Astrocyte (in vitro differentiated cells and primary cell): ENCODE measurements at regions not wholly inside any gene's neighbourhood (a gene's known extent, or its start where the extent isn't known, plus 50 kb on each side); places are given as distances from the start of the nearest gene placed in this dataset.

Experiments used
- DNase-seq: peaks from one replicate; pipeline ENCODE4 v3.0.0-alpha.2; 2010; ENCODE audit warnings: low read depth
- FAIRE-seq: peaks from 2 replicates; lab custom pipeline; 2011; peaks lifted over from hg19 to GRCh38; lab: Jason Lieb, UNC
- H2AFZ ChIP-seq: 2 replicates; pipeline ENCODE4 v1.6.0; 2012; ENCODE audit warnings: low read depth, low read length, inconsistent platforms
- H3K27ac ChIP-seq: 2 replicates; pipeline ENCODE4 v1.5.1; 2011; ENCODE audit warnings: low read depth, low read length, inconsistent platforms
- H3K27me3 ChIP-seq: 2 replicates; pipeline ENCODE4 v1.6.0; 2011; ENCODE audit warnings: low read length, inconsistent platforms; ENCODE audit not compliant: insufficient read depth
- H3K36me3 ChIP-seq: 2 replicates; pipeline ENCODE4 v1.5.1; 2011; ENCODE audit warnings: low read length, inconsistent platforms; ENCODE audit not compliant: insufficient read depth
- H3K4me1 ChIP-seq: 2 replicates; pipeline ENCODE4 v1.5.1; 2011; ENCODE audit warnings: low read length, inconsistent platforms; ENCODE audit not compliant: insufficient read depth
- H3K4me2 ChIP-seq: 2 replicates; pipeline ENCODE4 v1.6.0; 2012; ENCODE audit warnings: low read length, inconsistent platforms
- H3K4me3 ChIP-seq: 2 replicates; pipeline ENCODE4 v1.5.1; 2011; ENCODE audit warnings: low read depth, mild to moderate bottlenecking, low read length, inconsistent platforms; ENCODE audit not compliant: insufficient read depth
- H3K79me2 ChIP-seq: 2 replicates; pipeline ENCODE4 v1.6.0; 2012; ENCODE audit warnings: mild to moderate bottlenecking, low read length, inconsistent platforms; ENCODE audit not compliant: insufficient read depth
- H3K9ac ChIP-seq: 2 replicates; pipeline ENCODE4 v1.6.0; 2012; ENCODE audit warnings: mild to moderate bottlenecking, low read length, inconsistent platforms
- H3K9me3 ChIP-seq: 2 replicates; pipeline ENCODE4 v1.5.1; 2012; ENCODE audit warnings: low read depth, mild to moderate bottlenecking, low read length, inconsistent platforms; ENCODE audit not compliant: insufficient read depth
- H4K20me1 ChIP-seq: 2 replicates; pipeline ENCODE4 v1.6.0; 2012; ENCODE audit warnings: low read length, inconsistent platforms; ENCODE audit not compliant: insufficient read depth
- H3K27ac Mint-ChIP-seq: one replicate; pipeline ENCODE4 v1.8.0; 2021; ENCODE audit warnings: mild to moderate bottlenecking, mixed read lengths; ENCODE audit not compliant: unreplicated experiment
- H3K27me3 Mint-ChIP-seq: one replicate; pipeline ENCODE4 v1.8.0; 2021; ENCODE audit warnings: low read depth, mixed read lengths; ENCODE audit not compliant: unreplicated experiment
- H3K36me3 Mint-ChIP-seq: one replicate; pipeline ENCODE4 v1.8.0; 2021; ENCODE audit warnings: low read depth, mixed read lengths; ENCODE audit not compliant: unreplicated experiment
- H3K4me1 Mint-ChIP-seq: one replicate; pipeline ENCODE4 v1.8.0; 2021; ENCODE audit warnings: low read depth, mixed read lengths; ENCODE audit not compliant: unreplicated experiment
- H3K4me3 Mint-ChIP-seq: one replicate; pipeline ENCODE4 v1.8.0; 2021; ENCODE audit warnings: mild to moderate bottlenecking, moderate library complexity, mixed read lengths; ENCODE audit not compliant: unreplicated experiment
- H3K9me3 Mint-ChIP-seq: one replicate; pipeline ENCODE4 v1.8.0; 2021; ENCODE audit warnings: mild to moderate bottlenecking, mixed read lengths; ENCODE audit not compliant: unreplicated experiment
- CTCF ChIP-seq: IDR thresholded peaks from 2 replicates; pipeline ENCODE4 v1.5.1; 2011; ENCODE audit warnings: low read depth, mild to moderate bottlenecking, inconsistent platforms, low read length, moderate library complexity; ENCODE audit not compliant: insufficient read depth
- EZH2 ChIP-seq: IDR thresholded peaks from 2 replicates; pipeline ENCODE4 v1.6.1; 2012; ENCODE audit warnings: mild to moderate bottlenecking, low read length, inconsistent platforms; ENCODE audit not compliant: insufficient read depth

GRCh38 chr22:22764085-22764484, 119.7 kb downstream of the GGTLC2 start:
- no peak for TF ChIP-seq CTCF
- DNase-seq, result no peak
- no peak for FAIRE-seq
- no peaks in the 10 kb centered on the region for H3K36me3 ChIP-seq
- H3K4me1 ChIP-seq, result no peaks in the 10 kb centered on the region
- Mint-ChIP-seq H3K36me3 (no peaks in the 10 kb centered on the region), H3K9me3 (peaks cover 2% of the 10 kb centered on the region), H3K27ac (no peak overlapping the region), H3K4me1 (no peaks in the 10 kb centered on the region), H3K27me3 (peaks cover 57% of the 10 kb centered on the region), H3K4me3 (no peak overlapping the region)
- no peaks in the 10 kb centered on the region for H3K9me3 ChIP-seq
- no peaks in the 10 kb centered on the region for H3K79me2 ChIP-seq
- H3K27ac ChIP-seq, result no peak overlapping the region
- H2AFZ ChIP-seq, result no peak overlapping the region
- no peaks in the 10 kb centered on the region for H4K20me1 ChIP-seq
- H3K9ac ChIP-seq, result no peak overlapping the region
- H3K27me3 ChIP-seq, result peaks cover 5% of the 10 kb centered on the region
- no peak overlapping the region for H3K4me2 ChIP-seq
- no peak overlapping the region for H3K4me3 ChIP-seq

- no peaks in the 10 kb centered on the region for H4K20me1 ChIP-seq
- no peak overlapping the region for H3K4me3 ChIP-seq
- no peak overlapping the region for H3K9ac ChIP-seq
- H3K27ac ChIP-seq, result no peak overlapping the region
- H3K79me2 ChIP-seq, result no peaks in the 10 kb centered on the region
- no peaks in the 10 kb centered on the region for H3K36me3 ChIP-seq
- H3K9me3 ChIP-seq, result no peaks in the 10 kb centered on the region
- no peaks in the 10 kb centered on the region for H3K4me1 ChIP-seq
- Mint-ChIP-seq H3K9me3 (peaks cover 2% of the 10 kb centered on the region), H3K4me3 (no peak overlapping the region), H3K36me3 (peaks cover 2% of the 10 kb centered on the region), H3K27ac (no peak overlapping the region), H3K4me1 (no peaks in the 10 kb centered on the region), H3K27me3 (peaks cover 68% of the 10 kb centered on the region)
- peaks cover 5% of the 10 kb centered on the region for H3K27me3 ChIP-seq
- DNase-seq (no peak), FAIRE-seq (no peak)
- TF ChIP-seq EZH2 (no peak), CTCF (no peak)
- no peak overlapping the region for H3K4me2 ChIP-seq
- no peak overlapping the region for H2AFZ ChIP-seq
Measured at GRCh38 chr22:22767876-22768602, 119.6 kb upstream of the IGLL5 start.

- H2AFZ ChIP-seq, result no peak overlapping the region
- no peak overlapping the region for H3K9ac ChIP-seq
- no peaks in the 10 kb centered on the region for H3K9me3 ChIP-seq
- Mint-ChIP-seq H3K27me3 (peaks cover 69% of the 10 kb centered on the region), H3K27ac (no peak overlapping the region), H3K4me3 (no peak overlapping the region), H3K9me3 (peaks cover 2% of the 10 kb centered on the region), H3K36me3 (peaks cover 2% of the 10 kb centered on the region), H3K4me1 (no peaks in the 10 kb centered on the region)
- DNase-seq (no peak), FAIRE-seq (no peak)
- H3K4me1 ChIP-seq, result no peaks in the 10 kb centered on the region
- TF ChIP-seq EZH2, result no peak
- no peak for TF ChIP-seq CTCF
- H3K79me2 ChIP-seq, result no peaks in the 10 kb centered on the region
- H3K4me2 ChIP-seq, result no peak overlapping the region
- H3K27ac ChIP-seq, result no peak overlapping the region
- H3K36me3 ChIP-seq, result no peaks in the 10 kb centered on the region
- H3K4me3 ChIP-seq, result no peak overlapping the region
- H4K20me1 ChIP-seq, result no peaks in the 10 kb centered on the region
- H3K27me3 ChIP-seq, result peaks cover 5% of the 10 kb centered on the region
Measured at GRCh38 chr22:22768885-22769284, 118.7 kb upstream of the IGLL5 start.
